CD14-positive monocyte (primary cell): ENCODE measurements at regions not wholly inside any gene's neighbourhood (a gene's known extent, or its start where the extent isn't known, plus 50 kb on each side); places are given as distances from the start of the nearest gene placed in this dataset.

Experiments
- DNase-seq, 3 donors: peaks; one replicate each; pipeline ENCODE4 v3.0.0-alpha.2; 2011 to 2022
- H2AFZ ChIP-seq: 2 replicates; pipeline ENCODE4 v1.6.0; 2012; ENCODE audit warnings: mild to moderate bottlenecking, low read depth, low read length, inconsistent platforms; ENCODE audit not compliant: insufficient read depth, poor library complexity, severe bottlenecking
- H3K27ac ChIP-seq, 2 donors: 1 replicate in 1 of 2; 2 replicates in 1 of 2; pipeline ENCODE4 v1.5.1; 2012 to 2013; ENCODE audit warnings: low read length in 2 of 2, control low read depth in 1 of 2, inconsistent platforms in 1 of 2, low read depth in 1 of 2, mild to moderate bottlenecking in 1 of 2
- H3K27me3 ChIP-seq, 2 donors: one replicate each; pipeline versions ENCODE4 v1.6.0 to v1.6.1; 2011 to 2013; ENCODE audit warnings: low read length in 2 of 2; ENCODE audit not compliant: control insufficient read depth in 2 of 2, insufficient read depth in 2 of 2
- H3K36me3 ChIP-seq, 2 donors: replicated peaks in 1 of 2; 1 replicate in 1 of 2; 2 replicates in 1 of 2; pipeline versions ENCODE4 v1.5.1 to v1.6.1; 2012 to 2013; ENCODE audit warnings: low read length in 2 of 2, control low read depth in 1 of 2, inconsistent platforms in 1 of 2, mild to moderate bottlenecking in 1 of 2; ENCODE audit not compliant: insufficient read depth in 2 of 2, control insufficient read depth in 1 of 2
- H3K4me1 ChIP-seq, 2 donors: 1 replicate in 1 of 2; 2 replicates in 1 of 2; pipeline versions ENCODE4 v1.5.1 to v1.6.1; 2012 to 2013; ENCODE audit warnings: low read length in 2 of 2, control low read depth in 1 of 2, inconsistent platforms in 1 of 2, mild to moderate bottlenecking in 1 of 2, moderate library complexity in 1 of 2; ENCODE audit not compliant: insufficient read depth in 2 of 2, control insufficient read depth in 1 of 2
- H3K4me2 ChIP-seq: replicated peaks from 2 replicates; pipeline ENCODE3; 2012; ENCODE audit warnings: low read length, moderate library complexity, mild to moderate bottlenecking; ENCODE audit not compliant: poor library complexity, severe bottlenecking; ENCODE audit errors: extremely low read depth
- H3K4me3 ChIP-seq, 3 experiments: fragments of 200-600 bp in 1 of 3; sonication (generic) in 1 of 3; replicated peaks in 1 of 3; 1 replicate in 2 of 3; 2 replicates in 1 of 3; pipeline ENCODE4 v1.5.1; 2011 to 2013; ENCODE audit warnings: low read length in 3 of 3, mild to moderate bottlenecking in 3 of 3, control low read depth in 2 of 3, low read depth in 2 of 3, inconsistent platforms in 1 of 3, moderate library complexity in 1 of 3
- H3K79me2 ChIP-seq: 2 replicates; pipeline ENCODE4 v1.6.0; 2012; ENCODE audit warnings: mild to moderate bottlenecking, control low read depth, inconsistent platforms, low read length, moderate library complexity; ENCODE audit not compliant: insufficient read depth
- H3K9ac ChIP-seq: 2 replicates; pipeline ENCODE4 v1.6.0; 2017; ENCODE audit warnings: low read length, mild to moderate bottlenecking; ENCODE audit not compliant: insufficient read depth, poor library complexity, severe bottlenecking
- H3K9me3 ChIP-seq, 2 donors: replicated peaks in 1 of 2; 1 replicate in 1 of 2; 2 replicates in 1 of 2; pipeline versions ENCODE4 v1.5.1 to v1.6.1; 2012 to 2013; ENCODE audit warnings: low read length in 2 of 2, control low read depth in 1 of 2; ENCODE audit not compliant: control insufficient read depth in 1 of 2, insufficient read depth in 1 of 2
- H4K20me1 ChIP-seq: 2 replicates; pipeline ENCODE4 v1.6.0; 2012; ENCODE audit warnings: mild to moderate bottlenecking, low read length, control low read depth, moderate library complexity; ENCODE audit not compliant: insufficient read depth
- H3K27ac Mint-ChIP-seq, 7 donors: one replicate each; pipeline ENCODE4 v1.8.0; 2020; ENCODE audit warnings: mild to moderate bottlenecking in 7 of 7, mixed read lengths in 7 of 7, moderate library complexity in 6 of 7, inconsistent platforms in 2 of 7
- H3K27me3 Mint-ChIP-seq, 3 donors: one replicate each; pipeline ENCODE4 v1.8.0; 2021 to 2022; ENCODE audit warnings: low read depth in 3 of 3, mild to moderate bottlenecking in 3 of 3, mixed read lengths in 3 of 3, moderate library complexity in 3 of 3, inconsistent platforms in 1 of 3
- H3K36me3 Mint-ChIP-seq, 2 donors: one replicate each; pipeline ENCODE4 v1.8.0; 2020; ENCODE audit warnings: mixed read lengths in 2 of 2, inconsistent platforms in 1 of 2, mild to moderate bottlenecking in 1 of 2
- H3K4me1 Mint-ChIP-seq: one replicate; pipeline ENCODE4 v1.8.0; 2020; ENCODE audit warnings: mild to moderate bottlenecking, mixed read lengths
- H3K4me3 Mint-ChIP-seq, 2 donors: one replicate each; pipeline ENCODE4 v1.8.0; 2020; ENCODE audit warnings: mild to moderate bottlenecking in 2 of 2, mixed read lengths in 2 of 2, moderate library complexity in 1 of 2
- H3K9me3 Mint-ChIP-seq, 7 donors: one replicate each; pipeline ENCODE4 v1.8.0; 2020 to 2022; ENCODE audit warnings: mixed read lengths in 7 of 7, mild to moderate bottlenecking in 6 of 7, moderate library complexity in 6 of 7, inconsistent platforms in 2 of 7
- WGBS: methylation state at CpG from one replicate; pipeline ENCODE4 v1.1.5; 2013; ENCODE audit warnings: missing lambda C conversion rate; ENCODE audit not compliant: insufficient coverage; 5-methylcytosine and 5-hydroxymethylcytosine counted together
- intact Hi-C, 2 donors: fragments of 100-400 bp; cut with micrococcal nuclease; formaldehyde crosslinking; loops; one replicate each; pipeline versions ENCODE4 v1.15.0 to v1.15.1; 2023
- TF ChIP-seq, protein P1 (sequence below): fragments of 200-600 bp; IDR thresholded peaks from one replicate; pipeline ENCODE4 v1.8.0; 2022; ENCODE audit warnings: antibody characterized with exemption, mild to moderate bottlenecking

DNA sequence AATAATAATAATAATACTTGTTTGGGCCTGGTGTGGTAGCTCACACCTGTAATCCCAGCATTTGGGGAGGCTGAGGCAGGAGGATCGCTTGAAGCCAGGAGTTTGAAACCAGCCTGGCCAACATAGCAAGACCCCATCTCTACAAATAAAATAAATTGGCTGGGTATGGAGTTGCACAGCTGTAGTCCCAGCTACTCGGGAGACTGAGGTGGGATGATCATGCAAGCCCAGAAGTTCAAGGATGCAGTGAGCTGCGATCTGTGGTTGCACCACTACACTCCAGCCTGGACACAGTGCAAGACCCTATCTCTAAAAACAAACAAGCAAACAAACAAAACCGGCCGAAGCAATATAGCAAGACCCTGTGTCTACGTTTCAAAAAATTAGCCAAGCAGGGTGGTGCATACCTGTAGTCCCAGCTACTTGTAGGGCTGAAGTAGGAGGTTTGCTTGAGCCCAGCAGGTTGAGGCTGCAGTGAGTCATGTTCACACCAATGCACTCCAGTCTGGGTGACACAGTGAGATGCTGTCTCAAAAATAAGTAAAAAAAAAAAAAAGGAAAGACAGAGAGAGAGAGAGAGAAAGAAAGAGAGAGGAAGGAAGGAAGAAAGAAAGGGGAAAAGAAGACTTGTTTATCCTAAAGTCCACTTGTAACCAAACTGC is 85.6 kb upstream of the KDM7A start:
- Histone ChIP-seq H2AFZ (no peak overlapping the region), H3K4me1 (peaks cover 22 to 25% of the 10 kb centered on the region in 2 donors), H3K79me2 (no peaks in the 10 kb centered on the region), H3K4me3 (no peak overlapping the region), H4K20me1 (no peaks in the 10 kb centered on the region), H3K4me2 (no peak overlapping the region), H3K9ac (no peak overlapping the region), H3K27me3 (no peaks in the 10 kb centered on the region), H3K27ac (no peak overlapping the region), H3K36me3 (no peaks in the 10 kb centered on the region), H3K9me3 (peaks cover 0 to 5% of the 10 kb centered on the region in 2 donors)
- intact Hi-C loops, result no loop called here
- peaks cover 38% of the 10 kb centered on the region for H3K4me1 Mint-ChIP-seq
- H3K27me3 Mint-ChIP-seq, result peaks cover 11 to 13% (median 11%) of the 10 kb centered on the region in 3 donors
- H3K4me3 Mint-ChIP-seq, result no peak overlapping the region
- TF ChIP-seq, protein P1, sequence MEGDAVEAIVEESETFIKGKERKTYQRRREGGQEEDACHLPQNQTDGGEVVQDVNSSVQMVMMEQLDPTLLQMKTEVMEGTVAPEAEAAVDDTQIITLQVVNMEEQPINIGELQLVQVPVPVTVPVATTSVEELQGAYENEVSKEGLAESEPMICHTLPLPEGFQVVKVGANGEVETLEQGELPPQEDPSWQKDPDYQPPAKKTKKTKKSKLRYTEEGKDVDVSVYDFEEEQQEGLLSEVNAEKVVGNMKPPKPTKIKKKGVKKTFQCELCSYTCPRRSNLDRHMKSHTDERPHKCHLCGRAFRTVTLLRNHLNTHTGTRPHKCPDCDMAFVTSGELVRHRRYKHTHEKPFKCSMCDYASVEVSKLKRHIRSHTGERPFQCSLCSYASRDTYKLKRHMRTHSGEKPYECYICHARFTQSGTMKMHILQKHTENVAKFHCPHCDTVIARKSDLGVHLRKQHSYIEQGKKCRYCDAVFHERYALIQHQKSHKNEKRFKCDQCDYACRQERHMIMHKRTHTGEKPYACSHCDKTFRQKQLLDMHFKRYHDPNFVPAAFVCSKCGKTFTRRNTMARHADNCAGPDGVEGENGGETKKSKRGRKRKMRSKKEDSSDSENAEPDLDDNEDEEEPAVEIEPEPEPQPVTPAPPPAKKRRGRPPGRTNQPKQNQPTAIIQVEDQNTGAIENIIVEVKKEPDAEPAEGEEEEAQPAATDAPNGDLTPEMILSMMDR, result no peak
- H3K27ac Mint-ChIP-seq, result peak overlapping the region in 2 of 7 donors; percentile 36 to 69
- 100% methylated on average over 2 of the region's 6 CpGs for WGBS
- H3K36me3 Mint-ChIP-seq, result peaks cover 2 to 9% of the 10 kb centered on the region in 2 donors
- no peak for DNase-seq
- peaks cover 4 to 17% (median 8%) of the 10 kb centered on the region in 7 donors for H3K9me3 Mint-ChIP-seq

DNA sequence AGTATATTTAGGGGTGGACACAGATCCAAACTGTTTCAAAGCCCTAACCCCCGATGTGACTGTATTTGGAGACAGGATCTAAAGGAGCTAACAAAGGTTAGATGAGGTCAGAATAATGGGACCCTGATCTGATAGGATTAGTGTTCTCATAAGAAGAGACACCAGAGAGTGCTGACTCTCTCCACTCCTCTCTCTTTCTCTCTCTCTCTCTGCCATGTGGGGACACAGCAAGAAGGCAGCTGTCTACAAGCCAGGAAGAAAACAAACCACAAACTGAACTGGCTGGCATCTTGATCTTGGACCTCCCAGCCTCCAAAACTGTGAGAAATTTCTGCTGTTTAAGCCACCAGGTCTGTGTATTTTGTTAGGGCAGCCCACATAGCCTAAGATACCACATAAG is 84.7 kb upstream of the KDM7A start:
- DNase-seq, result no peak
- Histone ChIP-seq H3K27me3 (no peaks in the 10 kb centered on the region), H3K4me1 (peaks cover 22 to 25% of the 10 kb centered on the region in 2 donors), H3K4me2 (no peak overlapping the region), H3K9ac (no peak overlapping the region), H4K20me1 (no peaks in the 10 kb centered on the region), H3K27ac (no peak overlapping the region), H2AFZ (no peak overlapping the region), H3K4me3 (no peak overlapping the region), H3K9me3 (peaks cover 0 to 5% of the 10 kb centered on the region in 2 donors), H3K79me2 (no peaks in the 10 kb centered on the region), H3K36me3 (no peaks in the 10 kb centered on the region)
- TF ChIP-seq, protein P1, result no peak
- H3K27me3 Mint-ChIP-seq, result peaks cover 11 to 13% (median 11%) of the 10 kb centered on the region in 3 donors
- no peak overlapping the region for H3K4me3 Mint-ChIP-seq
- peaks cover 6 to 17% (median 9%) of the 10 kb centered on the region in 7 donors for H3K9me3 Mint-ChIP-seq
- peak overlapping the region in 2 of 7 donors; percentile 50 to 69 for H3K27ac Mint-ChIP-seq
- peaks cover 2 to 14% of the 10 kb centered on the region in 2 donors for H3K36me3 Mint-ChIP-seq
- WGBS, result no CpG with 5 or more reads among the region's 1 CpG
- peaks cover 38% of the 10 kb centered on the region for H3K4me1 Mint-ChIP-seq
- intact Hi-C loops, result no loop called here
